ENCODE measurements at regions not wholly inside any gene's neighbourhood (a gene's known extent, or its start where the extent isn't known, plus 50 kb on each side); places are given as distances from the start of the nearest gene placed in this dataset.

GRCh38 chr10:130371666-130372065, 235.5 kb downstream of the GLRX3 start:
- 17 to 30% (median 23%) methylated on average over 16 of the region's 16 CpGs for WGBS, 3 donors
- no peak for TF ChIP-seq POLR2A (IDR thresholded peaks at IDR 0.05)
- no peak for TF ChIP-seq EP300 (IDR thresholded peaks at IDR 0.05)
- TF ChIP-seq, protein P1, sequence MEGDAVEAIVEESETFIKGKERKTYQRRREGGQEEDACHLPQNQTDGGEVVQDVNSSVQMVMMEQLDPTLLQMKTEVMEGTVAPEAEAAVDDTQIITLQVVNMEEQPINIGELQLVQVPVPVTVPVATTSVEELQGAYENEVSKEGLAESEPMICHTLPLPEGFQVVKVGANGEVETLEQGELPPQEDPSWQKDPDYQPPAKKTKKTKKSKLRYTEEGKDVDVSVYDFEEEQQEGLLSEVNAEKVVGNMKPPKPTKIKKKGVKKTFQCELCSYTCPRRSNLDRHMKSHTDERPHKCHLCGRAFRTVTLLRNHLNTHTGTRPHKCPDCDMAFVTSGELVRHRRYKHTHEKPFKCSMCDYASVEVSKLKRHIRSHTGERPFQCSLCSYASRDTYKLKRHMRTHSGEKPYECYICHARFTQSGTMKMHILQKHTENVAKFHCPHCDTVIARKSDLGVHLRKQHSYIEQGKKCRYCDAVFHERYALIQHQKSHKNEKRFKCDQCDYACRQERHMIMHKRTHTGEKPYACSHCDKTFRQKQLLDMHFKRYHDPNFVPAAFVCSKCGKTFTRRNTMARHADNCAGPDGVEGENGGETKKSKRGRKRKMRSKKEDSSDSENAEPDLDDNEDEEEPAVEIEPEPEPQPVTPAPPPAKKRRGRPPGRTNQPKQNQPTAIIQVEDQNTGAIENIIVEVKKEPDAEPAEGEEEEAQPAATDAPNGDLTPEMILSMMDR (IDR thresholded peaks at IDR 0.05): no peak
- Histone ChIP-seq H3K27ac (no peak overlapping the region), H3K4me1 (ENCODE audit: insufficient read depth) (no peaks in the 10 kb centered on the region), H3K27me3 (no peaks in the 10 kb centered on the region), H3K36me3 (no peaks in the 10 kb centered on the region), H3K4me3 (no peak overlapping the region), H3K9me3 (no peaks in the 10 kb centered on the region)
- no peak for DNase-seq
- intact Hi-C loops (cut with DNase I): no loop called here

DNA sequence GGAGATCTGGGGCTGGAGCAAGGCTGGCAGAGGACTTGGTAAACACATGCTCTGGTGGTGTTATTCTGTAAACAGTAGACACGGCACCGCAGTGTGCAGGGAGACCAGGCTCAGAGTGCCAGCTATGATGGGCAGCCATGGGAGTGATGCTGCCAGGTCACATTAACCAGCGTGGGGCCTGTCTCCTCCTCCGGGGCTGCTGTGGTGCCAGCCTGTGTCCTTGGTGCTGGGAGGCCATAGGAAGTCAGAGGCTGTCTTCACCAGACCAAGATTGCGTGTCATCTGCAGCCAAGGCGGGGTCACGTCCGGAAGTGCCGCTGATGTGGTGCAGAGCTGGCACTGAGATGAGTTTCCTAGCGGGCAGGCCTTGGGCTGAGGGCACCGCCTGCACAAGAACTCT, 236.0 kb downstream of the GLRX3 start:
- no peaks in the 10 kb centered on the region for H3K4me1 ChIP-seq (ENCODE audit: insufficient read depth)
- H3K27me3 ChIP-seq: no peaks in the 10 kb centered on the region
- no peak for DNase-seq
- H3K4me3 ChIP-seq: no peak overlapping the region
- 83 to 87% (median 86%) methylated on average over 11 of the region's 11 CpGs for WGBS, 3 donors
- H3K9me3 ChIP-seq: no peaks in the 10 kb centered on the region
- intact Hi-C loops (cut with DNase I): no loop called here
- no peak overlapping the region for H3K27ac ChIP-seq
- TF ChIP-seq POLR2A (IDR thresholded peaks at IDR 0.05): no peak
- TF ChIP-seq EP300 (IDR thresholded peaks at IDR 0.05): no peak
- TF ChIP-seq, protein P1 (IDR thresholded peaks at IDR 0.05): no peak
- no peaks in the 10 kb centered on the region for H3K36me3 ChIP-seq

DNA sequence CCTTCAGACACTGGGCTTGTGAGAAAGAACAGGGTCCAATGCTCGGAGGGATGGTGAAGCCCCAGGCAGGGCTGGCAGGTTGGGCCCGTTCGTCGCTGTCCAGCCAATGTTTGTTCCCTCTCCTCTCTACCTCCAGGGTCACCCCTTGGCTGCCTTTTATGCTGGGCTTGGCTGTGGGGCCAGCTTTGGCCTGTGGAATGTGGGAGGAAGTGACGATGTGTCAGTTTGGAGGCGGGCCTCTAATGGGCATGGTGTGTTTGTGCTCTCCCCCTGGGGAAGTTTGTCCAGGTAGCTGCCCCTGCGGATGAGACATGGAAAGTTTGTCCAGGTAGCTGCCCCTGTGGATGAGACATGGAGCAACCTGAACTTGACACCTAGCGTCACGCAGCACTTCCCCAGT, 236.7 kb downstream of the GLRX3 start:
- no peak for DNase-seq
- H3K27ac ChIP-seq: no peak overlapping the region
- no peaks in the 10 kb centered on the region for H3K27me3 ChIP-seq
- no peaks in the 10 kb centered on the region for H3K4me1 ChIP-seq (ENCODE audit: insufficient read depth)
- intact Hi-C loops (cut with DNase I): no loop called here
- H3K9me3 ChIP-seq: no peaks in the 10 kb centered on the region
- WGBS, 3 donors: 66 to 71% (median 70%) methylated on average over 9 of the region's 9 CpGs
- no peaks in the 10 kb centered on the region for H3K36me3 ChIP-seq
- no peak overlapping the region for H3K4me3 ChIP-seq
- TF ChIP-seq POLR2A (IDR thresholded peaks at IDR 0.05) (no peak), EP300 (IDR thresholded peaks at IDR 0.05) (no peak)
- TF ChIP-seq, protein P1 (IDR thresholded peaks at IDR 0.05): no peak

GRCh38 chr10:130377986-130378540, 241.9 kb downstream of the GLRX3 start:
- no peak for DNase-seq
- no peak overlapping the region for H3K27ac ChIP-seq
- intact Hi-C loops (cut with DNase I): no loop called here
- H3K4me1 ChIP-seq (ENCODE audit: insufficient read depth): no peaks in the 10 kb centered on the region
- 34 to 45% (median 41%) methylated on average over 17 of the region's 17 CpGs for WGBS, 3 donors
- TF ChIP-seq POLR2A (IDR thresholded peaks at IDR 0.05): no peak
- no peak for TF ChIP-seq EP300 (IDR thresholded peaks at IDR 0.05)
- TF ChIP-seq, protein P1 (IDR thresholded peaks at IDR 0.05): no peak
- H3K4me3 ChIP-seq: no peak overlapping the region
- no peaks in the 10 kb centered on the region for H3K27me3 ChIP-seq
- H3K9me3 ChIP-seq: no peaks in the 10 kb centered on the region
- H3K36me3 ChIP-seq: no peaks in the 10 kb centered on the region

All from ovary (tissue), 7 donors.